ENCODE measurements at regions not wholly inside any gene's neighbourhood (a gene's known extent, or its start where the extent isn't known, plus 50 kb on each side); places are given as distances from the start of the nearest gene placed in this dataset.

DNA sequence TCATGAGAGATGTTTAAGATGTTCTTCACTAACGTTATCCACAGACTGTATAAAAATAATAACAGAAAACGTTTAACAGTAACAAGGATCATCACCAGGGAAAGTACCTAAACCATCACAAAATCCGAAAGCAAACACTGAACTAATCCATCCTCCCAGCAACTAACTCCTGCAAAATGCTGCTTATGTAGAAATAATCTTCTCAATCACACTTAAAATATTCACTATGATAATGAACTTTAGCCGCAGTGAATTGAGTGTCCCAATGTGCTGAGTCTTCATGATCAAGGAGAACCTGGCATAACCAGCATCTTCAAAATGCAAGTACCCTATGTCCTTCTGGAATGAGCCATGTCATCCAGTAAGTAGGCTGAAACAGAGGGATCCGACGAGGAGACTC, 166.1 kb downstream of the LTN1 start:
- Histone ChIP-seq H3K4me1 (ENCODE audit: control insufficient read depth in 1 of 2, insufficient read depth in 2 of 2, low read length in 2 of 2) (peaks cover 8 to 10% of the 10 kb centered on the region in 2 donors), H3K27me3 (ENCODE audit: low read depth, low read length) (no peaks in the 10 kb centered on the region)

GRCh38 chr21:28826021-28826420, 166.7 kb downstream of the LTN1 start:
- Histone ChIP-seq H3K4me1 (ENCODE audit: control insufficient read depth in 1 of 2, insufficient read depth in 2 of 2, low read length in 2 of 2) (peaks cover 10 to 11% of the 10 kb centered on the region in 2 donors), H3K27ac (ENCODE audit: low read length) (no peak overlapping the region), H3K9me3 (ENCODE audit: control insufficient read depth in 1 of 2, low read length in 2 of 2) (no peaks in the 10 kb centered on the region), H3K4me3 (ENCODE audit: low read depth in 1 of 2, low read length in 2 of 2) (no peak overlapping the region), H3K27me3 (ENCODE audit: low read depth, low read length) (no peaks in the 10 kb centered on the region), H3K36me3 (ENCODE audit: control insufficient read depth in 1 of 2, insufficient read depth in 2 of 2, low read length in 2 of 2) (no peaks in the 10 kb centered on the region)

More for the DNA sequence above, 166.1 kb downstream of the LTN1 start:
- Histone ChIP-seq H3K4me3 (ENCODE audit: low read depth in 1 of 2, low read length in 2 of 2) (no peak overlapping the region), H3K9me3 (ENCODE audit: control insufficient read depth in 1 of 2, low read length in 2 of 2) (no peaks in the 10 kb centered on the region), H3K27ac (ENCODE audit: low read length) (no peak overlapping the region), H3K36me3 (ENCODE audit: control insufficient read depth in 1 of 2, insufficient read depth in 2 of 2, low read length in 2 of 2) (no peaks in the 10 kb centered on the region)

DNA sequence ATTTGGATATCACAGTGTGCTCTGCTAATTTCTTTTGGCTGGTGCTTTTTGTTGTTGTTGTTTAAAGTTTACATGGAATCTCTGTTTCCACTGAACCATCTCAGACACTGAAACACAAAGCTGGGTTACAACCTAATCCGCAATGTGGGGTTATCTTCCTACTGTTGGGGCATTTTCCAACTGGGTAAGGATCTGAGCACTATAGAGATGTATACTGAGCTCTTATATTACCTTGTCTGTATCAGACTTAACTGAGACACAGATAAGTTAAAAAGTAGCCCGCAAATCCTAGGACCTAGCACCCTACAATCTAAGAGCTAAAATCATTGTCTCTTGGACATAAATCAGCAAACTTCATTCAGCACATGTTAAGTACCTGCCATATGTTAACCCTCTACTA, 169.2 kb downstream of the LTN1 start:
- H3K36me3 ChIP-seq (ENCODE audit: control insufficient read depth in 1 of 2, insufficient read depth in 2 of 2, low read length in 2 of 2): no peaks in the 10 kb centered on the region
- no peak overlapping the region for H3K4me3 ChIP-seq (ENCODE audit: low read depth in 1 of 2, low read length in 2 of 2)
- no peaks in the 10 kb centered on the region for H3K9me3 ChIP-seq (ENCODE audit: control insufficient read depth in 1 of 2, low read length in 2 of 2)
- H3K27ac ChIP-seq (ENCODE audit: low read length): peak overlapping the region; percentile 26
- H3K4me1 ChIP-seq (ENCODE audit: control insufficient read depth in 1 of 2, insufficient read depth in 2 of 2, low read length in 2 of 2): peaks cover 10 to 15% of the 10 kb centered on the region in 2 donors
- no peaks in the 10 kb centered on the region for H3K27me3 ChIP-seq (ENCODE audit: low read depth, low read length)

- no peak overlapping the region for H3K4me3 ChIP-seq (ENCODE audit: low read depth in 1 of 2, low read length in 2 of 2)
- peak overlapping the region; percentile 26 for H3K27ac ChIP-seq (ENCODE audit: low read length)
- H3K27me3 ChIP-seq (ENCODE audit: low read depth, low read length): no peaks in the 10 kb centered on the region
- no peaks in the 10 kb centered on the region for H3K36me3 ChIP-seq (ENCODE audit: control insufficient read depth in 1 of 2, insufficient read depth in 2 of 2, low read length in 2 of 2)
- H3K9me3 ChIP-seq (ENCODE audit: control insufficient read depth in 1 of 2, low read length in 2 of 2): no peaks in the 10 kb centered on the region
- H3K4me1 ChIP-seq (ENCODE audit: control insufficient read depth in 1 of 2, insufficient read depth in 2 of 2, low read length in 2 of 2): peaks cover 10 to 15% of the 10 kb centered on the region in 2 donors
Observed at GRCh38 chr21:28822486-28823335, 170.0 kb downstream of the LTN1 start.

DNA sequence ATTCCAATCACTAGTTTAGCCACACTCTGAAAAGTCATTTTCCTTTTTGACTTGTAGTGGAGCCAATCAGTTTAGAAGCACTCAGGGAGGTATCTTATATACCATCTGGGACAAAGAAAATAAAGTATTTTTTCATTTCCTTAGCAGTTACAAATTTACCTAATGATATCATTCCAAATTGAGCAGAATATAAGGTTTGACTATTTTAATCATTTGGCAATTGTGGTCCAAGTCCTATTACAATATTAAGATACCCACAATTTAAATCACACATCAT, 170.6 kb downstream of the LTN1 start:
- Histone ChIP-seq H3K9me3 (ENCODE audit: control insufficient read depth in 1 of 2, low read length in 2 of 2) (no peaks in the 10 kb centered on the region), H3K27me3 (ENCODE audit: low read depth, low read length) (no peaks in the 10 kb centered on the region), H3K27ac (ENCODE audit: low read length) (no peak overlapping the region), H3K4me1 (ENCODE audit: control insufficient read depth in 1 of 2, insufficient read depth in 2 of 2, low read length in 2 of 2) (peaks cover 10 to 15% of the 10 kb centered on the region in 2 donors), H3K36me3 (ENCODE audit: control insufficient read depth in 1 of 2, insufficient read depth in 2 of 2, low read length in 2 of 2) (no peaks in the 10 kb centered on the region), H3K4me3 (ENCODE audit: low read depth in 1 of 2, low read length in 2 of 2) (no peak overlapping the region)

- H3K27ac ChIP-seq (ENCODE audit: low read length): no peak overlapping the region
- no peaks in the 10 kb centered on the region for H3K36me3 ChIP-seq (ENCODE audit: control insufficient read depth in 1 of 2, insufficient read depth in 2 of 2, low read length in 2 of 2)
- peaks cover 10 to 15% of the 10 kb centered on the region in 2 donors for H3K4me1 ChIP-seq (ENCODE audit: control insufficient read depth in 1 of 2, insufficient read depth in 2 of 2, low read length in 2 of 2)
- H3K9me3 ChIP-seq (ENCODE audit: control insufficient read depth in 1 of 2, low read length in 2 of 2): no peaks in the 10 kb centered on the region
- no peaks in the 10 kb centered on the region for H3K27me3 ChIP-seq (ENCODE audit: low read depth, low read length)
- no peak overlapping the region for H3K4me3 ChIP-seq (ENCODE audit: low read depth in 1 of 2, low read length in 2 of 2)
Observed at GRCh38 chr21:28821276-28822122, 171.2 kb downstream of the LTN1 start.

- Histone ChIP-seq H3K9me3 (ENCODE audit: control insufficient read depth in 1 of 2, low read length in 2 of 2) (no peaks in the 10 kb centered on the region), H3K4me3 (ENCODE audit: low read depth in 1 of 2, low read length in 2 of 2) (no peak overlapping the region), H3K27ac (ENCODE audit: low read length) (no peak overlapping the region), H3K36me3 (ENCODE audit: control insufficient read depth in 1 of 2, insufficient read depth in 2 of 2, low read length in 2 of 2) (no peaks in the 10 kb centered on the region), H3K27me3 (ENCODE audit: low read depth, low read length) (no peaks in the 10 kb centered on the region), H3K4me1 (ENCODE audit: control insufficient read depth in 1 of 2, insufficient read depth in 2 of 2, low read length in 2 of 2) (peaks cover 10 to 15% of the 10 kb centered on the region in 2 donors)
Observed at GRCh38 chr21:28818663-28819278, 173.9 kb downstream of the LTN1 start.

DNA sequence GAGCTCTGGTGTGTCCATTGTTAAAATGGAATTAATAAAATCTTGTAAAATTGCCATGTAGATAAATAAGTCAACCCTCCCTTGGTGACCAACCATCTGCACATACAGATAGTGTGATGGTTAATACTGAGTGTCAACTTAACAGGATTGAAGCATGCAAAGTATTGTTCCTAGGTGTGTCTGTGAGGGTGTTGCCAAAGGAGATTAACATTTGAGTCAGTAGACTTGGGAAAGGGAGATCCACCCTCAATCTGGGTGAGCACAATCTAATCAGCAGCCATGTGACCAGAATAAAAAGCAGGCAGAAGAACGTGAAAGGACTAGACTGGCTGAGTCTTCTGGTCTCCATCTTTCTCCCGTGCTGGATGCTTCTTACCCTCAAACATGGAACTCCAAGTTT, 174.8 kb downstream of the LTN1 start:
- H3K9me3 ChIP-seq (ENCODE audit: control insufficient read depth in 1 of 2, low read length in 2 of 2): no peaks in the 10 kb centered on the region
- no peak overlapping the region for H3K4me3 ChIP-seq (ENCODE audit: low read depth in 1 of 2, low read length in 2 of 2)
- H3K36me3 ChIP-seq (ENCODE audit: control insufficient read depth in 1 of 2, insufficient read depth in 2 of 2, low read length in 2 of 2): no peaks in the 10 kb centered on the region
- no peak overlapping the region for H3K27ac ChIP-seq (ENCODE audit: low read length)
- peaks cover 4 to 15% of the 10 kb centered on the region in 2 donors for H3K4me1 ChIP-seq (ENCODE audit: control insufficient read depth in 1 of 2, insufficient read depth in 2 of 2, low read length in 2 of 2)
- H3K27me3 ChIP-seq (ENCODE audit: low read depth, low read length): no peaks in the 10 kb centered on the region

GRCh38 chr21:28811860-28812259, 180.8 kb downstream of the LTN1 start:
- Histone ChIP-seq H3K27me3 (ENCODE audit: low read depth, low read length) (no peaks in the 10 kb centered on the region), H3K36me3 (ENCODE audit: control insufficient read depth in 1 of 2, insufficient read depth in 2 of 2, low read length in 2 of 2) (no peaks in the 10 kb centered on the region), H3K27ac (ENCODE audit: low read length) (no peak overlapping the region), H3K4me1 (ENCODE audit: control insufficient read depth in 1 of 2, insufficient read depth in 2 of 2, low read length in 2 of 2) (no peaks in the 10 kb centered on the region), H3K9me3 (ENCODE audit: control insufficient read depth in 1 of 2, low read length in 2 of 2) (no peaks in the 10 kb centered on the region), H3K4me3 (ENCODE audit: low read depth in 1 of 2, low read length in 2 of 2) (no peak overlapping the region)

DNA sequence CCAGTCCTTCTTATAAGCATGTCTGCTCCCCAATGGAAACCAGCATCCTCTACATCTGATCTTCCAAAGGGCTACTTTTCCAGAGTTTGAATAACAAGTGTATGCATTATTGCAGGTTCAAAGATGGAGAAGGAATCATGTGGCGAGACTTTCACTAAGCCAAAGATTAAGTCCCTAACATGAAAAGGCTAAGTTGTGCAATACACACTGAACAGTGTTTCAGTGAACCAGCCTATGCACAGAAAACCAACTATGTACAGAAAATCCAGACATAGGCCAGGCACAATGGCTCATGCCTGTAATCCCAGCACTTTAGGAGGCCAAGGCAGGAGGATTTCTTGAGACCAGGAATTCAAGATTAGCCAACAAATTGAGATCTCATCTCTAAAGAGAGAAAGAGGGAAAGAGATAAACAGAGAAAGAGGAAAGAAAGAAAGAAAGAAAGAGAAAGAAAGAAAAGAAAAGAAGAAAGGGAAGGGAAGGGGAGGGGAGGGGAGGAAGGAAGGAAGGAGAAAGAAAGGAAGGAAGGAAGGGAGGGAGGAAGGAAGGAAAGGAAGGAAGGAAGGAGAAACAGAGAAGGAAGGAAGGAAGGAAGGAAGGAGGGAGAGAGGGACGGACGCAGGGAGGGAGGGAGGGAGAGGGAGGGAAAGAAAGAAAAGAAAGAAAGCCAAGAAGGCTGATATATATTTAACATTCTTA, 181.7 kb downstream of the LTN1 start:
- Histone ChIP-seq H3K4me1 (ENCODE audit: control insufficient read depth in 1 of 2, insufficient read depth in 2 of 2, low read length in 2 of 2) (no peaks in the 10 kb centered on the region), H3K4me3 (ENCODE audit: low read depth in 1 of 2, low read length in 2 of 2) (no peak overlapping the region), H3K9me3 (ENCODE audit: control insufficient read depth in 1 of 2, low read length in 2 of 2) (no peaks in the 10 kb centered on the region), H3K36me3 (ENCODE audit: control insufficient read depth in 1 of 2, insufficient read depth in 2 of 2, low read length in 2 of 2) (no peaks in the 10 kb centered on the region), H3K27ac (ENCODE audit: low read length) (no peak overlapping the region), H3K27me3 (ENCODE audit: low read depth, low read length) (no peaks in the 10 kb centered on the region)

GRCh38 chr21:28805885-28806284, 186.8 kb downstream of the LTN1 start:
- Histone ChIP-seq H3K27me3 (ENCODE audit: low read depth, low read length) (no peaks in the 10 kb centered on the region), H3K27ac (ENCODE audit: low read length) (peak overlapping the region; percentile 35), H3K9me3 (ENCODE audit: control insufficient read depth in 1 of 2, low read length in 2 of 2) (no peaks in the 10 kb centered on the region), H3K4me1 (ENCODE audit: control insufficient read depth in 1 of 2, insufficient read depth in 2 of 2, low read length in 2 of 2) (no peaks in the 10 kb centered on the region), H3K36me3 (ENCODE audit: control insufficient read depth in 1 of 2, insufficient read depth in 2 of 2, low read length in 2 of 2) (no peaks in the 10 kb centered on the region), H3K4me3 (ENCODE audit: low read depth in 1 of 2, low read length in 2 of 2) (no peak overlapping the region)

Data from muscle layer of duodenum (tissue), 2 donors.